ENCODE measurements at regions not wholly inside any gene's neighbourhood (a gene's known extent, or its start where the extent isn't known, plus 50 kb on each side); places are given as distances from the start of the nearest gene placed in this dataset.
A peak's percentile ranks its signal among the peaks of the same experiment; 100 is the strongest.

DNA sequence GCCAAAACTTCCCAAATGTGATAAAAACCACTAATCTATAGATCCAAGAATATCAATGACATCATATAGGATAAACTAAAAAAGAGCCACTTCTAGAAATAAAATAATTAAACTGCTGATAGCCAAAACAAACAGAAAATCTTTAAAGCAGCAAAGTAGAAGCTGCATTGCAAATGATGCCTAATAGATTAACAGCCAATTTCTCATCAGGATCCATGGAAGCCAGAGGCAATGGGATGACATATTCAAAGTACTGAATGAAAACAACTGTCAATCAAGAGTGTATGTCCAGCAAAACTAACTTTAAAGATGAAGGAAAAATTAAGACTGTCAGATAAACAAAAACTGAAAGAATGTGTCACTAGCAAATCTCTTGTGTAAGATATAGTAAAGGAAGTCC is 224.8 kb downstream of the PSAT1 start:
- H3K4me3 ChIP-seq, result no peak overlapping the region
- DNase-seq (no peak), ATAC-seq (no peak), FAIRE-seq (no peak)
- no peak overlapping the region for H3K27ac ChIP-seq
- TF ChIP-seq, protein P1, sequence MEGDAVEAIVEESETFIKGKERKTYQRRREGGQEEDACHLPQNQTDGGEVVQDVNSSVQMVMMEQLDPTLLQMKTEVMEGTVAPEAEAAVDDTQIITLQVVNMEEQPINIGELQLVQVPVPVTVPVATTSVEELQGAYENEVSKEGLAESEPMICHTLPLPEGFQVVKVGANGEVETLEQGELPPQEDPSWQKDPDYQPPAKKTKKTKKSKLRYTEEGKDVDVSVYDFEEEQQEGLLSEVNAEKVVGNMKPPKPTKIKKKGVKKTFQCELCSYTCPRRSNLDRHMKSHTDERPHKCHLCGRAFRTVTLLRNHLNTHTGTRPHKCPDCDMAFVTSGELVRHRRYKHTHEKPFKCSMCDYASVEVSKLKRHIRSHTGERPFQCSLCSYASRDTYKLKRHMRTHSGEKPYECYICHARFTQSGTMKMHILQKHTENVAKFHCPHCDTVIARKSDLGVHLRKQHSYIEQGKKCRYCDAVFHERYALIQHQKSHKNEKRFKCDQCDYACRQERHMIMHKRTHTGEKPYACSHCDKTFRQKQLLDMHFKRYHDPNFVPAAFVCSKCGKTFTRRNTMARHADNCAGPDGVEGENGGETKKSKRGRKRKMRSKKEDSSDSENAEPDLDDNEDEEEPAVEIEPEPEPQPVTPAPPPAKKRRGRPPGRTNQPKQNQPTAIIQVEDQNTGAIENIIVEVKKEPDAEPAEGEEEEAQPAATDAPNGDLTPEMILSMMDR (IDR thresholded peaks at IDR 0.05), result no peak
- intact Hi-C loops (cut with DNase I), result no loop called here
- H3K9me3 ChIP-seq, result no peaks in the 10 kb centered on the region
- H3K27me3 ChIP-seq, result no peaks in the 10 kb centered on the region
- H3K4me1 ChIP-seq, result no peaks in the 10 kb centered on the region
- H3K36me3 ChIP-seq, result no peaks in the 10 kb centered on the region

DNA sequence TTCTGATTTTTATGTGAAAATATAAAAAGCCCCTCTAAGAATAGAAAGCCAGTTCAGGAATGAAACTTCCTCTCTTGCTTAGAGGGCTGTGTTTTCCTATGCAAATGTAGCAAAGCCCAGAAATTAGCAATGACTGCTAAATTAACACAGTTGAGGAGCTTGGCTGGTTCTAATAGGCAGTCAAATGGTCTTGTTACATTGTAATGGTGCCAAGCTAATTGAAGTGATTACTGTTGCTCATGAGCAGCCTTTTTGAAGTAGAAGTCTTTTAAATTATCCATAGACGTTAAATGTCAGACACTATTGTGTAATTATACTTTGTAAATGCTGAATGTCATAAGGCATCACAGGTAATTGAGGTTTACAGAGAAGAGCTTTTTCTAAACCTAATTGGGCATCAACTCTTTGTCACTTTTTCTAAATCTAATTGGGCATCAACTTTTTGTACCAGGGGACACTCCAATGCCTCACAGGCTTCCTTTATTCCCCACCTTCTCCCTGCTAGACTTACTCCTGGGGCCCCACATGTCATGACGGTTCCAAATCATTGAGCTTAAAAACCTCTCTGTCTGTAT is 229.1 kb downstream of the PSAT1 start:
- Histone ChIP-seq H3K4me3 (no peak overlapping the region), H3K9me3 (no peaks in the 10 kb centered on the region), H3K4me1 (no peaks in the 10 kb centered on the region), H3K27me3 (no peaks in the 10 kb centered on the region), H3K36me3 (no peaks in the 10 kb centered on the region), H3K27ac (no peak overlapping the region)
- DNase-seq (no peak), ATAC-seq (no peak), FAIRE-seq (no peak)
- TF ChIP-seq, protein P1 (IDR thresholded peaks at IDR 0.05), result no peak
- intact Hi-C loops (cut with DNase I), result no loop called here
- 70 to 74% methylated on average over 2 of the region's 2 CpGs for WGBS, 2 donors

DNA sequence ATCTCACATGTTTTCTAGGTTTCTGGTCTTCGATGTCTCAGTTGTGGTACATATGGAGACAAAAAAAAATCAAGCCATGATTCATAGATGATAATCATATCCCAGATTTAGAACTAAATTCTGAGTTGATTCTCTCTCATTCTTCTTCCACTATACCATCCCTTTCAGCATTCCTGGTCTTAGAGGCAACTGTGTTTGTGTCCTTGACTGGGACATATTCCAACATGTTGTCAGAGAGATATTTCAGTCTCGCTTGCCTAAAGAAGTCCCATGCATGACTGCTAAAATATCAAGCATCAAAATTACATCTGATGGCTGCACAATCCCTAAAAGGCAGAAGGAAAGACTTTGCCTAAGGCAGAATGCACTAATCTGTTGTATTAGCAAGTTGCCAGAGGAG is 236.6 kb downstream of the PSAT1 start:
- FAIRE-seq, result no peak
- H3K9me3 ChIP-seq, result no peaks in the 10 kb centered on the region
- no peak for DNase-seq
- H3K27me3 ChIP-seq, result no peaks in the 10 kb centered on the region
- no peaks in the 10 kb centered on the region for H3K4me1 ChIP-seq
- TF ChIP-seq, protein P1 (IDR thresholded peaks at IDR 0.05), result no peak
- ATAC-seq, result no peak
- H3K27ac ChIP-seq, result no peak overlapping the region
- no peaks in the 10 kb centered on the region for H3K36me3 ChIP-seq
- intact Hi-C loops (cut with DNase I), result no loop called here
- no peak overlapping the region for H3K4me3 ChIP-seq
- WGBS, 2 donors, result 62 to 70% methylated on average over 2 of the region's 2 CpGs

DNA sequence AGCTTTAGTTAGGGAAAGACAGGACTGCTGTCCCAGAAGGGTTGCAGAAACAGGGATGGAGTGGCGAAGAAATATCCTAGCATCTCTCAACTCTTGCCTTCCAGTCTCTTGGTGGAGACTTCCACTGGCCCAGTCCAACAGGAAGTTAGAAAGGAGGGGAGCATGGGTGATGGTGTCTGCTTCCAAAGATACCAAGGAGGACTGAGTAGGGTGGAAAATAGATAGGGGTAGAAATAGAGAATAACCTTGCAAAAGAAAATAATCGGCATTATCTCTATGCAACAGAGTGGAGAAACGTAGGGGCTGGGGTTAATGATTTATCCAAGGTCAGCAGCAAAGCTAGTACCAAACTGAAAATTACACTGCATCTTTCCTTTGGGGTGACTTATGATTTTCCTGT is 242.3 kb downstream of the PSAT1 start:
- TF ChIP-seq, protein P1 (IDR thresholded peaks at IDR 0.05), result no peak
- no peak for ATAC-seq

DNA sequence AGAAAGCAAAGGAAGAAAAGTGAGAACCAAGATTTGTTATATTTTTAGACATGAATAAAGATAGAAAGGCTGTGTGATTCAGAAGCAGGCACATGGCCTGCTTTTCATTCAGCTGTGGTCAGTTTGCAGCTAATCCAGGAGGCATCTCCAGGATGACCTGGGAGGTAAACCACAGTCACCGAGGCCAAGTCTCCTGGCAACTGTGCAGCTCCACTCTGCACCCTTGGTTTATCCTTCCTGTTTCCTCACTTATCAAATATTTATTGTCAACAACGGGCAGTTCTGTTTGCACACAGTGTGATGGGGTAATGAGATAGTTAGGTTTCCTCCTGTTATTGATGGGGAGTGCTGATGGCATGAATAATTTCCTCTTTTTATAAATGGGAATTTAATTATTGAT is 243.0 kb downstream of the PSAT1 start:
- no peak overlapping the region for H3K27ac ChIP-seq
- peak in 3 of 4 donors; percentile 35 to 68 (median 66) for ATAC-seq
- no peaks in the 10 kb centered on the region for H3K27me3 ChIP-seq
- no peak overlapping the region for H3K4me3 ChIP-seq
- FAIRE-seq, result no peak
- intact Hi-C loops (cut with DNase I), result no loop called here
- H3K4me1 ChIP-seq, result no peaks in the 10 kb centered on the region
- H3K36me3 ChIP-seq, result no peaks in the 10 kb centered on the region
- no peaks in the 10 kb centered on the region for H3K9me3 ChIP-seq
- DNase-seq, result no peak
- 20 to 28% methylated on average over 2 of the region's 2 CpGs for WGBS, 2 donors
- TF ChIP-seq, protein P1 (IDR thresholded peaks at IDR 0.05), result no peak

More for the DNA sequence above, 242.3 kb downstream of the PSAT1 start:
- intact Hi-C loops (cut with DNase I), result no loop called here
- DNase-seq (no peak), FAIRE-seq (no peak)
- Histone ChIP-seq H3K27ac (no peak overlapping the region), H3K4me3 (no peak overlapping the region), H3K36me3 (no peaks in the 10 kb centered on the region), H3K9me3 (no peaks in the 10 kb centered on the region), H3K27me3 (no peaks in the 10 kb centered on the region), H3K4me1 (no peaks in the 10 kb centered on the region)
- WGBS, 2 donors, result 40 to 47% methylated on average over 3 of the region's 3 CpGs

All from pancreas (tissue), 10 donors.